D721Med (cell line): ENCODE measurements at regions not wholly inside any gene's neighbourhood (a gene's known extent, or its start where the extent isn't known, plus 50 kb on each side); places are given as distances from the start of the nearest gene placed in this dataset.

Experiments used
- DNase-seq: peaks from one replicate; pipeline ENCODE4 v3.0.0; 2011; ENCODE audit warnings: low spot score; ENCODE audit not compliant: insufficient read length
- FAIRE-seq: peaks from 2 replicates; lab custom pipeline; 2011; peaks lifted over from hg19 to GRCh38; lab: Jason Lieb, UNC
- CTCF ChIP-seq: IDR thresholded peaks from 2 replicates; pipeline ENCODE4 v1.5.1; 2012; ENCODE audit warnings: mild to moderate bottlenecking, control low read depth; ENCODE audit not compliant: insufficient read depth; ENCODE audit errors: missing control alignments

DNA sequence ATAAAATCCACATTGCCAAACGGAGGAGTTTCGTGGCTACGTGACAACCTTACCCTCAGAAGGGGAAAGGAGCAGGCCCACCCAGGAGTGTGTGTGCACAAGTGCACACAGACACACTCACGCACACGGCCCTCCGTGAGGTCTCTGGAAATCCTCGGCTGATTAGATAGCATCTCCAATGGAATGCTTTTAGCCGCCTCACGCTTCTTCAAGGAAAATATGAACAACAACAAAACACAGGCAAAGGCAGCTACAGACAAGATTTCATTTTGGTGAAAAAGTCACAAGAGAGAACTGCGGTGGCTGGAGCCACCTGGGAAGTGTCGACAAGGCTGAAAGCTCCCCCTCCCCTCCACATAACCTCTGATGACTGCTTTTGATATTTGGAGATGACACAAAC is 391.8 kb upstream of the MKI67 start:
- no peak for FAIRE-seq
- TF ChIP-seq CTCF: no peak
- DNase-seq: no peak

GRCh38 chr10:128519581-128519980 is 393.4 kb upstream of the MKI67 start:
- FAIRE-seq: no peak
- TF ChIP-seq CTCF: no peak
- no peak for DNase-seq

DNA sequence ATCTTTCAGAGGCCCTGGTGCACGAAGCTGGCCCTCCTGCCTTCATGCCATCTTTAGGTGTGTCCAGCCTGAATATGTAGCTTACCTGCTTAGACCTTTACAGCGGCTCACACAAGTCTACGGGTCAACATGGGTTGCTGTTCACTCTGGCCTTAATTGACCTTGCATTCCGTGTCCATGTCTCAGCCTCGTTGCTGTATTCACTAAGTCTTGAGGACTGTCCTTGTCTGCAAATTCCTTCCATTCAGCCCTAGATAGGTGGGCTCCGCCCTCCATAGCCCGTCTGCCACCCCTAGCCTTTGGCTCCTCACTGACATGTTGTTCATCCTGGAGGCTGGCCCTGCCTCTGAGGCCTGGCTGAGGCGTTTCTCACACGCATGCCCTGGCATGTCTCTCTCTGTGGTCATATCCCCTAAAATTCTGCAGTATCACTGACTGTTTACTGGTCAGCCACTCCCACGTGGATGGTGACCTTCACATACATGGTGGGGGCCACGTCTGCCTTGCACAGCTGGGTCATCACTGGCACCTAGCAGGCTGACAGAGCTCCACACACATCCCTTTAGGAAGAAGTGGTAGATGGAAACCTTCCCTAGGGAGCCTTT is 394.1 kb upstream of the MKI67 start:
- DNase-seq: no peak
- no peak for TF ChIP-seq CTCF
- FAIRE-seq: no peak

GRCh38 chr10:128522551-128523308 is 396.5 kb upstream of the MKI67 start:
- no peak for TF ChIP-seq CTCF
- FAIRE-seq (no peak), DNase-seq (no peak)

- no peak for TF ChIP-seq CTCF
- FAIRE-seq (no peak), DNase-seq (no peak)
Measured at GRCh38 chr10:128525444-128525843, 399.2 kb upstream of the MKI67 start.

DNA sequence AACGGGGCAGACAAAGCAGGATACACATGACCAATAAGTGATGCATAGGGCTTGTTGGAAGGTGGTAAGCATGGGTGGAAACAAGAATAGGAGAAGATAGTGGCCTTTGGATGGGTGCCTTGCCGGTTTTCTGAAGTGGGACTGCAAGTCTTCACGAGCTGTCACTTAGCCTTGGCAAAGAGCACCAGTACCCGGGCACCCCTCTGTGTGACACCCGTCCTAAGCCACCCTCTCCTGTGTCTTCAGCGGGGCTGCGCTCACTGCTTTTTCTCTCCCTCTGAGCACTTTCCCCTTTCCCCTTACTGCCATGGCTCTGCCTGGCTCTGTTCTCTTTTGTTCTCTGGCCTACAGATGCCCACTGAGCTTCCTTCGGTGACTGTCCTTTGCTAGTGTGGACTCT is 399.7 kb upstream of the MKI67 start:
- DNase-seq (no peak), FAIRE-seq (no peak)
- TF ChIP-seq CTCF: no peak

GRCh38 chr10:128526791-128527375 is 400.7 kb upstream of the MKI67 start:
- no peak for DNase-seq
- no peak for TF ChIP-seq CTCF
- FAIRE-seq: no peak
